ENCODE measurements at regions not wholly inside any gene's neighbourhood (a gene's known extent, or its start where the extent isn't known, plus 50 kb on each side); places are given as distances from the start of the nearest gene placed in this dataset.

GRCh38 chr3:127110982-127111693, 81.8 kb upstream of the PRR23E start:
- H3K27ac ChIP-seq (ENCODE audit: low read depth, low read length): no peak overlapping the region
- H3K9ac ChIP-seq (ENCODE audit: low read length): no peak overlapping the region
- no peak overlapping the region for H3K4me3 ChIP-seq (ENCODE audit: low read depth, low read length)

GRCh38 chr3:127112796-127113570, 79.9 kb upstream of the PRR23E start:
- Histone ChIP-seq H3K9me3 (ENCODE audit: control insufficient read depth, insufficient read depth, low read depth, low read length) (peaks cover 27% of the 10 kb centered on the region), H3K4me1 (ENCODE audit: control insufficient read depth, insufficient read depth, low read length) (peaks cover 9% of the 10 kb centered on the region), H3K9ac (ENCODE audit: low read length) (no peak overlapping the region), H3K27me3 (ENCODE audit: control insufficient read depth, insufficient read depth, low read length) (no peaks in the 10 kb centered on the region), H3K36me3 (ENCODE audit: control insufficient read depth, insufficient read depth, low read length) (no peaks in the 10 kb centered on the region), H3K27ac (ENCODE audit: low read depth, low read length) (no peak overlapping the region), H3K4me3 (ENCODE audit: low read depth, low read length) (no peak overlapping the region)

More at GRCh38 chr3:127110982-127111693, 81.8 kb upstream of the PRR23E start:
- H3K4me1 ChIP-seq (ENCODE audit: control insufficient read depth, insufficient read depth, low read length): peaks cover 4% of the 10 kb centered on the region; the same call in 1 of the 2 replicates
- H3K27me3 ChIP-seq (ENCODE audit: control insufficient read depth, insufficient read depth, low read length): no peaks in the 10 kb centered on the region
- peaks cover 27% of the 10 kb centered on the region for H3K9me3 ChIP-seq (ENCODE audit: control insufficient read depth, insufficient read depth, low read depth, low read length)
- no peaks in the 10 kb centered on the region for H3K36me3 ChIP-seq (ENCODE audit: control insufficient read depth, insufficient read depth, low read length)

DNA sequence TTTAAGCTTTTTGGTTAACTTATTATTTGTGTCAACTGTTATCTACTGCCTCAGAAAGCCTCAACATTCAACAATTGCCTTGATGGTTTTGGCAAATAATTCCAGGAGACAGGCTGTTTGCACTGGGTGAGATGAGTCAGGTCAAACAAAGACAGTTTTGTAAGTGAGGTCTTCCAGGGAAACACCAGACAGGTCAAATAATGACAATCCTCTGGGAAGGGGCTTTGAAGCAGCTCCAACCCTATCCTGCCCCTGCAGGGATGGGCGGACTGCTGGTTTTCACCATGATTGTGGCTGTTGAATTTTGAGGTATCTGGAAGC, 79.4 kb upstream of the PRR23E start:
- H3K36me3 ChIP-seq (ENCODE audit: control insufficient read depth, insufficient read depth, low read length): no peaks in the 10 kb centered on the region
- H3K4me3 ChIP-seq (ENCODE audit: low read depth, low read length): no peak overlapping the region
- H3K27ac ChIP-seq (ENCODE audit: low read depth, low read length): no peak overlapping the region
- H3K27me3 ChIP-seq (ENCODE audit: control insufficient read depth, insufficient read depth, low read length): no peaks in the 10 kb centered on the region
- H3K9ac ChIP-seq (ENCODE audit: low read length): no peak overlapping the region
- peaks cover 9% of the 10 kb centered on the region for H3K4me1 ChIP-seq (ENCODE audit: control insufficient read depth, insufficient read depth, low read length)
- H3K9me3 ChIP-seq (ENCODE audit: control insufficient read depth, insufficient read depth, low read depth, low read length): peaks cover 27% of the 10 kb centered on the region

- Histone ChIP-seq H3K9ac (ENCODE audit: low read length) (no peak overlapping the region), H3K36me3 (ENCODE audit: control insufficient read depth, insufficient read depth, low read length) (no peaks in the 10 kb centered on the region), H3K9me3 (ENCODE audit: control insufficient read depth, insufficient read depth, low read depth, low read length) (peaks cover 27% of the 10 kb centered on the region), H3K27ac (ENCODE audit: low read depth, low read length) (no peak overlapping the region), H3K4me1 (ENCODE audit: control insufficient read depth, insufficient read depth, low read length) (peaks cover 9% of the 10 kb centered on the region), H3K27me3 (ENCODE audit: control insufficient read depth, insufficient read depth, low read length) (no peaks in the 10 kb centered on the region), H3K4me3 (ENCODE audit: low read depth, low read length) (no peak overlapping the region)
These were observed 78.4 kb upstream of the PRR23E start for GRCh38 chr3:127114337-127115070.

GRCh38 chr3:127115691-127116351, 77.1 kb upstream of the PRR23E start:
- Histone ChIP-seq H3K4me3 (ENCODE audit: low read depth, low read length) (no peak overlapping the region), H3K9ac (ENCODE audit: low read length) (no peak overlapping the region), H3K27ac (ENCODE audit: low read depth, low read length) (no peak overlapping the region), H3K36me3 (ENCODE audit: control insufficient read depth, insufficient read depth, low read length) (no peaks in the 10 kb centered on the region), H3K27me3 (ENCODE audit: control insufficient read depth, insufficient read depth, low read length) (no peaks in the 10 kb centered on the region), H3K9me3 (ENCODE audit: control insufficient read depth, insufficient read depth, low read depth, low read length) (peaks cover 27% of the 10 kb centered on the region), H3K4me1 (ENCODE audit: control insufficient read depth, insufficient read depth, low read length) (peaks cover 9% of the 10 kb centered on the region)

DNA sequence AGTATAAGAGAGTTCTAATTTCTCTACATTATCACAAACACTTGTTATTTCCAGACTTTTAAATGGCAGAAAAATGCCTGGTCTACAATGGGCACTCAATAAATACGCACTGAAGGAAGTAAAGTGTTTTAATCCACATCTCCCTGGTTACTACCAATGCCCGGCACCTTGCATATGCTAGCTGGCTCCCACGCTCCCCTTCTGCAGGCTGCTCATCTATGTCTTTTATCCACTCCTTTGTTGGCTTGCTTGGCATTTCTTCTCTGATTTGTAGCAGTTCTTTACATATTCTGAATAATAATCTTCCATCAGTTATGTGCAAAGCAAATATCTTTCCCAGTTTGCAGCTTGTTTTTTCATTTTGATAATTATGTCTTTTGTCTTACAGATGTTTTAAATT, 74.6 kb upstream of the PRR23E start:
- no peak overlapping the region for H3K9ac ChIP-seq (ENCODE audit: low read length)
- H3K9me3 ChIP-seq (ENCODE audit: control insufficient read depth, insufficient read depth, low read depth, low read length): 0 out of 2 replicates have a peak, but pooled peaks cover 4% of the 10 kb centered on the region
- no peak overlapping the region for H3K4me3 ChIP-seq (ENCODE audit: low read depth, low read length)
- H3K4me1 ChIP-seq (ENCODE audit: control insufficient read depth, insufficient read depth, low read length): peaks cover 9% of the 10 kb centered on the region; the same call in 1 of the 2 replicates
- no peak overlapping the region for H3K27ac ChIP-seq (ENCODE audit: low read depth, low read length)
- no peaks in the 10 kb centered on the region for H3K36me3 ChIP-seq (ENCODE audit: control insufficient read depth, insufficient read depth, low read length)
- no peaks in the 10 kb centered on the region; the same call in 1 of the 2 replicates for H3K27me3 ChIP-seq (ENCODE audit: control insufficient read depth, insufficient read depth, low read length)

- Histone ChIP-seq H3K9me3 (ENCODE audit: control insufficient read depth, insufficient read depth, low read depth, low read length) (no peaks in the 10 kb centered on the region), H3K27ac (ENCODE audit: low read depth, low read length) (no peak overlapping the region), H3K9ac (ENCODE audit: low read length) (no peak overlapping the region), H3K27me3 (ENCODE audit: control insufficient read depth, insufficient read depth, low read length) (no peaks in the 10 kb centered on the region; the same call in 1 of the 2 replicates), H3K36me3 (ENCODE audit: control insufficient read depth, insufficient read depth, low read length) (no peaks in the 10 kb centered on the region), H3K4me1 (ENCODE audit: control insufficient read depth, insufficient read depth, low read length) (peaks cover 9% of the 10 kb centered on the region; the same call in 1 of the 2 replicates), H3K4me3 (ENCODE audit: low read depth, low read length) (no peak overlapping the region)
These were observed 73.1 kb upstream of the PRR23E start for GRCh38 chr3:127119693-127120464.

DNA sequence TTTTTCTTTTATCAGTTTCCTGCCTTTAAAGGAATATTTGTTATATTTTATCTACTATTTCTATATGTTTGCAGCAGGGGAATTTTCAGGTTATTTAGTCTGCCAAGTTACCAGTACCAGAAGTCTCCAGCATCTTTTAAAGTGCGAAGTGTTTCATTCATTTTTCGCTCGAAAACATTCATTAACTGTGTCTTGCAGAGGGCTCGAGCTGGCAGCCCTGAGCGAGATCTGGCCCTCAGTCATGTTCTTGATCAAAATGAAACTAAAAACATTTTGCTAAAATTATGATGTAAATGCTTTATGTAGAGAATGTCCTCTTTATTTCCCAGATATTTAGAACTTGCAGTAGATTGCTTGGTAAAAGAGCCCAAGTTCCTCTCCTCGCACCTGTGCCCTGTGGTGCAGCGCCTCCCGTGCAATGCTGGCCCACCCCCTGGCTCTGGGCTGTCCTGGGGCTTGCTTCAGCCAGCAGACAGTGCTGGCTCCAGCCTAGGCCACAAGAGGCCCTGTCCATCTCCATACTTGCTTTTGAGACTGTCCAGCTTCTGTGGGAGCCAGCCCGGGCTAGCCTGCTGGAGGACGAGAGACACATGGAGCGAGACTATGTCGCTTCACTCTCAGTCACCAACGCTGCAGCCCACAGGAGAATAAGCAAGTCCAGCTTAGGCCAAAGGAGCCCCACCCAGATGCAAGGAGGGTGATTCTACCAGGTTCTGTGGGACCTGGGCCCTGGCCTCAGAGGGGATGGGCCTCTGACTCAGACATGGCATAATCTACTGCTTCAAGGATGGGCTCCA, 71.9 kb upstream of the PRR23E start:
- H3K4me3 ChIP-seq (ENCODE audit: low read depth, low read length): no peak overlapping the region
- H3K27me3 ChIP-seq (ENCODE audit: control insufficient read depth, insufficient read depth, low read length): no peaks in the 10 kb centered on the region; the same call in 1 of the 2 replicates
- H3K36me3 ChIP-seq (ENCODE audit: control insufficient read depth, insufficient read depth, low read length): no peaks in the 10 kb centered on the region
- no peak overlapping the region for H3K9ac ChIP-seq (ENCODE audit: low read length)
- H3K4me1 ChIP-seq (ENCODE audit: control insufficient read depth, insufficient read depth, low read length): peaks cover 6% of the 10 kb centered on the region; the same call in 1 of the 2 replicates
- H3K27ac ChIP-seq (ENCODE audit: low read depth, low read length): no peak overlapping the region
- no peaks in the 10 kb centered on the region for H3K9me3 ChIP-seq (ENCODE audit: control insufficient read depth, insufficient read depth, low read depth, low read length)

- H3K9ac ChIP-seq (ENCODE audit: low read length): no peak overlapping the region
- no peaks in the 10 kb centered on the region for H3K4me1 ChIP-seq (ENCODE audit: control insufficient read depth, insufficient read depth, low read length)
- no peaks in the 10 kb centered on the region for H3K36me3 ChIP-seq (ENCODE audit: control insufficient read depth, insufficient read depth, low read length)
- no peak overlapping the region for H3K4me3 ChIP-seq (ENCODE audit: low read depth, low read length)
- no peak overlapping the region for H3K27ac ChIP-seq (ENCODE audit: low read depth, low read length)
- no peaks in the 10 kb centered on the region for H3K9me3 ChIP-seq (ENCODE audit: control insufficient read depth, insufficient read depth, low read depth, low read length)
- no peaks in the 10 kb centered on the region; the same call in 1 of the 2 replicates for H3K27me3 ChIP-seq (ENCODE audit: control insufficient read depth, insufficient read depth, low read length)
These were observed 71.0 kb upstream of the PRR23E start for GRCh38 chr3:127121885-127122284.

All from HUES6 (cell line).